ENCODE measurements at regions not wholly inside any gene's neighbourhood (a gene's known extent, or its start where the extent isn't known, plus 50 kb on each side); places are given as distances from the start of the nearest gene placed in this dataset.

- Histone ChIP-seq H3K36me3 (ENCODE audit: control insufficient read depth in 4 of 4, insufficient read depth in 3 of 4, low read depth in 1 of 4, low read length in 3 of 4) (no peaks in the 10 kb centered on the region), H3K27ac (ENCODE audit: low read depth in 1 of 2, low read length in 2 of 2) (no peak overlapping the region), H3K9me3 (ENCODE audit: control insufficient read depth in 4 of 4, low read length in 3 of 4) (no peaks in the 10 kb centered on the region), H3K27me3 (ENCODE audit: control insufficient read depth in 4 of 4, insufficient read depth in 4 of 4, low read length in 3 of 4) (peaks cover 0 to 6% (median 0%) of the 10 kb centered on the region in 4 donors), H3K4me1 (ENCODE audit: control insufficient read depth in 4 of 4, insufficient read depth in 4 of 4, low read length in 3 of 4) (no peaks in the 10 kb centered on the region), H3K9ac (ENCODE audit: low read depth in 1 of 2, low read length in 2 of 2) (no peak overlapping the region), H3K4me3 (ENCODE audit: low read depth in 1 of 3, low read length in 3 of 3) (no peak overlapping the region)
- TF ChIP-seq FOXA1 (IDR thresholded peaks at IDR 0.05) = no peak
- TF ChIP-seq ATF3 (IDR thresholded peaks at IDR 0.05) = no peak
- TF ChIP-seq HNF4A (conservative IDR thresholded peaks at IDR 0.05) = no peak
- no peak for TF ChIP-seq TAF1 (conservative IDR thresholded peaks at IDR 0.05)
- TF ChIP-seq SP1 (IDR thresholded peaks at IDR 0.05) = no peak
- TF ChIP-seq MAX (IDR thresholded peaks at IDR 0.05) = no peak
- TF ChIP-seq NR2F2 (IDR thresholded peaks at IDR 0.05) = no peak
- no peak for TF ChIP-seq EGR1 (IDR thresholded peaks at IDR 0.05; ENCODE audit: low read depth in 2 of 2)
- no peak for TF ChIP-seq CTCF (IDR thresholded peaks at IDR 0.05; ENCODE audit: low read depth, low read length, missing input control)
- DNase-seq (ENCODE audit: low spot score) = no peak
- 62% methylated on average over 4 of the region's 4 CpGs for WGBS
Measured at GRCh38 chr13:59442461-59442860, 721.3 kb downstream of the DIAPH3 start.

GRCh38 chr13:59442944-59443486 is 720.7 kb downstream of the DIAPH3 start:
- Histone ChIP-seq H3K36me3 (ENCODE audit: control insufficient read depth in 4 of 4, insufficient read depth in 3 of 4, low read depth in 1 of 4, low read length in 3 of 4) (no peaks in the 10 kb centered on the region), H3K9me3 (ENCODE audit: control insufficient read depth in 4 of 4, low read length in 3 of 4) (no peaks in the 10 kb centered on the region), H3K9ac (ENCODE audit: low read depth in 1 of 2, low read length in 2 of 2) (no peak overlapping the region), H3K4me1 (ENCODE audit: control insufficient read depth in 4 of 4, insufficient read depth in 4 of 4, low read length in 3 of 4) (no peaks in the 10 kb centered on the region), H3K27ac (ENCODE audit: low read depth in 1 of 2, low read length in 2 of 2) (no peak overlapping the region), H3K27me3 (ENCODE audit: control insufficient read depth in 4 of 4, insufficient read depth in 4 of 4, low read length in 3 of 4) (peaks cover 0 to 6% (median 0%) of the 10 kb centered on the region in 4 donors), H3K4me3 (ENCODE audit: low read depth in 1 of 3, low read length in 3 of 3) (no peak overlapping the region)
- 58% methylated on average over 6 of the region's 6 CpGs for WGBS
- TF ChIP-seq RXRA (IDR thresholded peaks at IDR 0.05) = no peak
- no peak for TF ChIP-seq RAD21 (IDR thresholded peaks at IDR 0.05)
- no peak for TF ChIP-seq YY1 (IDR thresholded peaks at IDR 0.05)
- TF ChIP-seq ATF3 (IDR thresholded peaks at IDR 0.05) = no peak
- TF ChIP-seq HNF4G (IDR thresholded peaks at IDR 0.05) = no peak
- TF ChIP-seq HNF4A (conservative IDR thresholded peaks at IDR 0.05) = no peak
- no peak for TF ChIP-seq NR2F2 (IDR thresholded peaks at IDR 0.05)
- no peak for TF ChIP-seq EGR1 (IDR thresholded peaks at IDR 0.05; ENCODE audit: low read depth in 2 of 2)
- TF ChIP-seq GABPA (IDR thresholded peaks at IDR 0.05 in 1 of 2, conservative IDR thresholded peaks at IDR 0.05 in 1 of 2) = no peak
- no peak for DNase-seq (ENCODE audit: low spot score)

GRCh38 chr13:59444210-59444857 is 719.4 kb downstream of the DIAPH3 start:
- Histone ChIP-seq H3K4me3 (ENCODE audit: low read depth in 1 of 3, low read length in 3 of 3) (no peak overlapping the region), H3K36me3 (ENCODE audit: control insufficient read depth in 4 of 4, insufficient read depth in 3 of 4, low read depth in 1 of 4, low read length in 3 of 4) (no peaks in the 10 kb centered on the region), H3K27me3 (ENCODE audit: control insufficient read depth in 4 of 4, insufficient read depth in 4 of 4, low read length in 3 of 4) (peaks cover 0 to 3% (median 0%) of the 10 kb centered on the region in 4 donors), H3K9ac (ENCODE audit: low read depth in 1 of 2, low read length in 2 of 2) (no peak overlapping the region), H3K27ac (ENCODE audit: low read depth in 1 of 2, low read length in 2 of 2) (no peak overlapping the region), H3K4me1 (ENCODE audit: control insufficient read depth in 4 of 4, insufficient read depth in 4 of 4, low read length in 3 of 4) (no peaks in the 10 kb centered on the region), H3K9me3 (ENCODE audit: control insufficient read depth in 4 of 4, low read length in 3 of 4) (no peaks in the 10 kb centered on the region)
- WGBS = 77% methylated on average over 6 of the region's 6 CpGs
- no peak for DNase-seq (ENCODE audit: low spot score)
- TF ChIP-seq CTCF (IDR thresholded peaks at IDR 0.05; ENCODE audit: low read depth, low read length, missing input control) (no peak), JUND (IDR thresholded peaks at IDR 0.05) (no peak), EGR1 (IDR thresholded peaks at IDR 0.05; ENCODE audit: low read depth in 2 of 2) (no peak), NR2F2 (IDR thresholded peaks at IDR 0.05) (no peak), SP1 (IDR thresholded peaks at IDR 0.05) (no peak), HNF4A (conservative IDR thresholded peaks at IDR 0.05) (no peak), TAF1 (conservative IDR thresholded peaks at IDR 0.05) (no peak), YY1 (IDR thresholded peaks at IDR 0.05) (no peak), REST (IDR thresholded peaks at IDR 0.05) (no peak), RAD21 (IDR thresholded peaks at IDR 0.05) (no peak)
